Stimulated activated naive B cell treated with anti-CD40 and anti-IgM and Interleukin-4, amounts not matched to agents 10 μg/mL and 1 μg/mL and 100 μg/mL, for 72 hours (primary cell): ENCODE measurements at regions not wholly inside any gene's neighbourhood (a gene's known extent, or its start where the extent isn't known, plus 50 kb on each side); places are given as distances from the start of the nearest gene placed in this dataset.

Experiments
- ATAC-seq, 2 donors: fragments of 150-1000 bp; cut with Tn5 transposase; replicated peaks; 2 replicates each; pipeline ENCODE4 v1.10.0; 2021; ENCODE audit warnings: moderate library complexity in 1 of 2
- DNase-seq: peaks from one replicate; pipeline ENCODE4 v3.0.0; 2021
- H3K27ac Mint-ChIP-seq: one replicate; pipeline ENCODE4 v1.8.0; 2022; ENCODE audit warnings: mild to moderate bottlenecking, mixed read lengths
- H3K27me3 Mint-ChIP-seq, 2 donors: one replicate each; pipeline ENCODE4 v1.8.0; 2022; ENCODE audit warnings: mixed read lengths in 2 of 2
- H3K36me3 Mint-ChIP-seq, 2 donors: one replicate each; pipeline ENCODE4 v1.8.0; 2022; ENCODE audit warnings: mixed read lengths in 2 of 2, mild to moderate bottlenecking in 1 of 2
- H3K4me1 Mint-ChIP-seq, 2 donors: one replicate each; pipeline ENCODE4 v1.8.0; 2022; ENCODE audit warnings: mixed read lengths in 2 of 2, mild to moderate bottlenecking in 1 of 2
- H3K4me3 Mint-ChIP-seq, 2 donors: one replicate each; pipeline ENCODE4 v1.8.0; 2022; ENCODE audit warnings: mild to moderate bottlenecking in 2 of 2, mixed read lengths in 2 of 2, moderate library complexity in 1 of 2
- H3K9me3 Mint-ChIP-seq, 2 donors: one replicate each; pipeline ENCODE4 v1.8.0; 2022; ENCODE audit warnings: mixed read lengths in 2 of 2, mild to moderate bottlenecking in 1 of 2

DNA sequence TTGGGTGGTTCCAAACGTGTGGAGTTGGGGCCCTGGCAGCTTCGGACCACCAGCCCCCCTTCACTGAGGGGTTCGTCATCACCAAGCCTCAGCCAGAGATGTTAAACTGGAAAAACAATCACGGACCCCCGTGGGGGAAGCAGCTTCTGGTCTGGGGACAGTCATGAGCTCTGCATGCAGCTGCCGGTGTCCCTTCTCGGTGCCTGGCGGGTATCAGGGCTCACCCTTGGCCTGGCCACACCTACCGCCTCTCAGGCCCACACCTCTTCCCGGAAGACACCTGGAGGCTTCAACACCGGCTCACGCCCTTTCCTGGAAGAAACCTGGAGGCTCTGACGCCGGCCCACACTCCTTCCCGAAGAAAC is 77.8 kb upstream of the BHLHE23 start:
- no peak for DNase-seq
- no peaks in the 10 kb centered on the region for H3K4me1 Mint-ChIP-seq
- ATAC-seq = no peak
- H3K4me3 Mint-ChIP-seq = no peak overlapping the region
- peaks cover 46 to 61% of the 10 kb centered on the region in 2 donors for H3K27me3 Mint-ChIP-seq
- H3K9me3 Mint-ChIP-seq = peaks cover 4 to 7% of the 10 kb centered on the region in 2 donors
- no peaks in the 10 kb centered on the region for H3K36me3 Mint-ChIP-seq
- no peak overlapping the region for H3K27ac Mint-ChIP-seq

- peaks cover 50 to 64% of the 10 kb centered on the region in 2 donors for H3K27me3 Mint-ChIP-seq
- no peak overlapping the region for H3K4me3 Mint-ChIP-seq
- DNase-seq (no peak), ATAC-seq (no peak)
- H3K36me3 Mint-ChIP-seq = no peaks in the 10 kb centered on the region
- H3K27ac Mint-ChIP-seq = no peak overlapping the region
- H3K4me1 Mint-ChIP-seq = no peaks in the 10 kb centered on the region
- H3K9me3 Mint-ChIP-seq = peaks cover 8 to 13% of the 10 kb centered on the region in 2 donors
Measured at GRCh38 chr20:63083831-63084562, 77.2 kb upstream of the BHLHE23 start.

DNA sequence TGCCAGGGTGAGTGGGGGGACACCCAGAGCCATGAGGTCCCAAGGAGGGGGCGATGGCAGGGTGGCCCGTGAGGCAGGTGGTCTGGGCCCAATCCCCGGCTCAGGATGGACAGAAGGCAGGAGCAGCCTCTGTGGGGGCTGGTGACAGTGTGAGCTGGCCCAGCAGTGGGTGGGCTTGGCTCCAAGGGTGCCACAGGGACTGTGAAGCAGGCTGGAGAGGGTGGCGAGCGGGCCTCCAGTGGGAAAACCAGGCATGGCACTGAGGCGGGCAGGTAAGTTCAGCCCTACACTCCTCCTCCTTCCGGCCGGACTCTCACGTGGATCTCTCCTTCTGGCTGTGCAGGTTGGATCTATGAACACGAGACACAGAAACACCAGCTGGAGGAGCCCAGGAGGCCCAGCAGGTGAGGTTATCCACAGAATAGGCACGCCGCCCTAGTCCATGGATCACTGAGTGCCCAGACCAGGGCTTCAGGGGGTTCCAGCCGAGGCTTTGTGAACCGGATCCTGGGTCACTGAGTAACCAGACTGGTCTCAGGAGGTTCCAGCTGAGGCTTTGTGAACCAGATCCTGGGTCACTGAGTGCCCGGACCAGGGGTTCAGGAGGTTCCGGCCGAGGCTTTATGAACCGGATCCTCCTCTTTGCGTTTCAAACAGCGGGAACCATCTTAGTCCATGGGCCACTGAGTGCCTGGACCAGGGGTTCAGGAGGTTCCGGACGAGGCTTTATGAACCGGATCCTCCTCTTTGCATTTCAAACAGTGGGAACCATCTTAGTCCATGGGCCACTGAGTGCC is 76.4 kb upstream of the BHLHE23 start:
- H3K4me3 Mint-ChIP-seq = no peak overlapping the region
- H3K36me3 Mint-ChIP-seq = no peaks in the 10 kb centered on the region
- H3K4me1 Mint-ChIP-seq = no peaks in the 10 kb centered on the region
- ATAC-seq (no peak), DNase-seq (no peak)
- H3K9me3 Mint-ChIP-seq = peaks cover 13 to 20% of the 10 kb centered on the region in 2 donors
- peaks cover 48 to 63% of the 10 kb centered on the region in 2 donors for H3K27me3 Mint-ChIP-seq
- no peak overlapping the region for H3K27ac Mint-ChIP-seq

- Mint-ChIP-seq H3K27me3 (peaks cover 42 to 59% of the 10 kb centered on the region in 2 donors), H3K36me3 (peaks cover 0 to 1% of the 10 kb centered on the region in 2 donors), H3K9me3 (peaks cover 15 to 23% of the 10 kb centered on the region in 2 donors), H3K4me3 (no peak overlapping the region), H3K4me1 (no peaks in the 10 kb centered on the region), H3K27ac (no peak overlapping the region)
- DNase-seq (no peak), ATAC-seq (no peak)
Measured at GRCh38 chr20:63082308-63082938, 75.7 kb upstream of the BHLHE23 start.

- H3K36me3 Mint-ChIP-seq = peaks cover 0 to 2% of the 10 kb centered on the region in 2 donors
- no peak for DNase-seq
- H3K9me3 Mint-ChIP-seq = peaks cover 17 to 25% of the 10 kb centered on the region in 2 donors
- ATAC-seq = no peak
- no peaks in the 10 kb centered on the region for H3K4me1 Mint-ChIP-seq
- H3K27me3 Mint-ChIP-seq = peaks cover 43 to 56% of the 10 kb centered on the region in 2 donors
- no peak overlapping the region for H3K27ac Mint-ChIP-seq
- H3K4me3 Mint-ChIP-seq = no peak overlapping the region
Measured at GRCh38 chr20:63081831-63082230, 75.1 kb upstream of the BHLHE23 start.

DNA sequence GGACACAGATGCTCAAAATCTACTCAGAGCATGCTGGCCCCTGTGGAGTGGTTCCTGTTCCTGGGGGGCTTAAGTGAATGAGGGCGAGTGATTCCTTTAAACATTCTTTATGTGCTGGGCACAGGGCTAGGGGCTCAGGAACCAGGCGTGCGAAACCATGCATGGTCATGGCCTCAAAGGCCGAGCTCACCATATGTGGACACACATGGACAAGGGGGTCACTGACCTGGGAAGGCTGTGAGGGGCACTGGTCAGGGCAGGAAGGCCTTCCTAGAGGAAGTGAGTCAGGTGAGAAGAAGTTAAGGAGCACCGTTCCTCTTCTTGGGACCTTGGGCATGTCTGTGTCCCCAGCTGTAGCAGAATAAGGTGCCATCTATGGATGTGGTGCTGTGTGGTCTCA is 74.6 kb upstream of the BHLHE23 start:
- DNase-seq (no peak), ATAC-seq (no peak)
- H3K9me3 Mint-ChIP-seq = peaks cover 21 to 28% of the 10 kb centered on the region in 2 donors
- peaks cover 48 to 52% of the 10 kb centered on the region in 2 donors for H3K27me3 Mint-ChIP-seq
- no peak overlapping the region for H3K27ac Mint-ChIP-seq
- H3K36me3 Mint-ChIP-seq = peaks cover 0 to 3% of the 10 kb centered on the region in 2 donors
- no peak overlapping the region for H3K4me3 Mint-ChIP-seq
- no peaks in the 10 kb centered on the region for H3K4me1 Mint-ChIP-seq

- DNase-seq = no peak
Measured at GRCh38 chr20:63080811-63081210, 74.0 kb upstream of the BHLHE23 start.

DNA sequence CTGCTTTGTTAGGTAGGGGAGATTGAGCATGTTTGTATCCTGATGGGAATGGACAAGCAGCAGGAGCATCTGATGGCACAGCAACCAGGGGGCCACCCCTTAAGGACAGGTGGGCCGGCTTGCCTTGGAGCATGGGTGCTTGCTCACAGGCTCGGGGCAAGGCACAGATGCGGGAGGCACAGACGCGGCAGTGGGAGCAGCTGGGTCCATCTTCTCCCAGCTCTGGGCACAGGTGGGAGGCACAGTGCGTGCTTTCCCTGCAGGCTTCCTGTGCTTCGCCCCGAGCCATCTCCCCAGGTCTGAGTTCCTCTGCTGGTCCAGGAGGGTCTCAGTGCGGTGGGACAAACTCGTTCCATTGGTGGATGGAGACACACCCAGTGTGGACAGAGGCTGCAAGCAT is 73.6 kb upstream of the BHLHE23 start:
- no peak for ATAC-seq
- peaks cover 48% of the 10 kb centered on the region in 2 donors for H3K27me3 Mint-ChIP-seq
- H3K36me3 Mint-ChIP-seq = peaks cover 0 to 6% of the 10 kb centered on the region in 2 donors

More at GRCh38 chr20:63080811-63081210, 74.0 kb upstream of the BHLHE23 start:
- H3K4me1 Mint-ChIP-seq = no peaks in the 10 kb centered on the region
- no peak overlapping the region for H3K4me3 Mint-ChIP-seq
- no peak for ATAC-seq
- no peak overlapping the region for H3K27ac Mint-ChIP-seq
- H3K36me3 Mint-ChIP-seq = peaks cover 0 to 6% of the 10 kb centered on the region in 2 donors
- H3K27me3 Mint-ChIP-seq = peaks cover 50 to 52% of the 10 kb centered on the region in 2 donors
- peaks cover 23 to 32% of the 10 kb centered on the region in 2 donors for H3K9me3 Mint-ChIP-seq

GRCh38 chr20:63079971-63080370 is 73.2 kb upstream of the BHLHE23 start:
- Mint-ChIP-seq H3K4me3 (no peak overlapping the region), H3K36me3 (peaks cover 0 to 6% of the 10 kb centered on the region in 2 donors), H3K27me3 (peaks cover 46 to 49% of the 10 kb centered on the region in 2 donors), H3K4me1 (no peaks in the 10 kb centered on the region), H3K27ac (no peak overlapping the region), H3K9me3 (peaks cover 25 to 32% of the 10 kb centered on the region in 2 donors)
- no peak for DNase-seq
- no peak for ATAC-seq

More for the DNA sequence above, 73.6 kb upstream of the BHLHE23 start:
- H3K27ac Mint-ChIP-seq = no peak overlapping the region
- H3K4me1 Mint-ChIP-seq = no peaks in the 10 kb centered on the region
- DNase-seq = no peak
- peaks cover 25 to 32% of the 10 kb centered on the region in 2 donors for H3K9me3 Mint-ChIP-seq
- no peak overlapping the region for H3K4me3 Mint-ChIP-seq

DNA sequence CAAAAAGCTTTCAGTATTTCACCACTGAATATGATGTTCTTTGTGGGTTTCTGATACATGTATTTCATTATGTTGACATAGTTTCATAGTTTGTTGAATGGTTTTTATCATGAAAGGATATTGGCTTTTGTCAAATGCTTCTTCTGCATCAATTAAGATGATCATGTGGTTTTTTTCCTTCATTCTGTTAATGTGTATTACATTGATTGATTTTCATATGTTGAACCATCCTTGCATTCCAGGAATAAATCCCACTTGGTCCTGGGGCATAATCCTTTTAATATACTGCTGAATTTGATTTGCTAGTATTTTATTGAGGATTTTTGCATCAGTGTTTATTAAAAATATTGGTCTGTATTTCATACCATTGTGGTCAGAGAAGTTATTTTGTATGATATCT is 70.9 kb upstream of the BHLHE23 start:
- ATAC-seq = no peak
- Mint-ChIP-seq H3K4me1 (peaks cover 0 to 3% of the 10 kb centered on the region in 2 donors), H3K4me3 (no peak overlapping the region), H3K9me3 (peaks cover 27 to 32% of the 10 kb centered on the region in 2 donors), H3K27ac (no peak overlapping the region), H3K36me3 (peaks cover 0 to 6% of the 10 kb centered on the region in 2 donors), H3K27me3 (peaks cover 58 to 62% of the 10 kb centered on the region in 2 donors)
- DNase-seq = no peak

GRCh38 chr20:63076421-63076820 is 69.7 kb upstream of the BHLHE23 start:
- DNase-seq = no peak
- no peak for ATAC-seq
- peaks cover 27 to 32% of the 10 kb centered on the region in 2 donors for H3K9me3 Mint-ChIP-seq
- H3K27ac Mint-ChIP-seq = no peak overlapping the region
- peaks cover 0 to 6% of the 10 kb centered on the region in 2 donors for H3K36me3 Mint-ChIP-seq
- H3K27me3 Mint-ChIP-seq = peaks cover 51 to 57% of the 10 kb centered on the region in 2 donors
- no peak overlapping the region for H3K4me3 Mint-ChIP-seq
- peaks cover 0 to 3% of the 10 kb centered on the region in 2 donors for H3K4me1 Mint-ChIP-seq

DNA sequence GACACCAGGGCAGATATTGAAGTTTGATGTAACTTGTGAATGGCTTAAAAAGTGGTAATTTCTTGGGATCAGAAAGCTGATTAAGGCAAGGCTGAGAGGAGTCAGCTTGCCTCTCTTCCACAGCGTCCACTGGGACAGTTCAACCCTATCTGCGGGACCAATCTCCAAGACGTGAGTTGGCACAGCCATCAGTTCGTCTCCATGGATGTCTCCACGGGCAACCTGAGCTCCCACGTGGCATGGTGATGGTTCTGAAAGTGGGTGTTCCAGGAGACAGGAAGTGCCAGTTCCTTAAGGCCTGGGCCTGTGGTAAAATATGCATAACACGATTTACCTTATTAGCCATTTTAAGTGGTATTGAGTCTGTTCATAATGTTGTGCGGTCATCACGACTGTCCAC is 67.9 kb upstream of the BHLHE23 start:
- Mint-ChIP-seq H3K36me3 (peaks cover 2 to 6% of the 10 kb centered on the region in 2 donors), H3K27me3 (peaks cover 51 to 56% of the 10 kb centered on the region in 2 donors), H3K4me1 (peaks cover 3 to 5% of the 10 kb centered on the region in 2 donors), H3K4me3 (no peak overlapping the region), H3K27ac (no peak overlapping the region), H3K9me3 (peaks cover 23 to 25% of the 10 kb centered on the region in 2 donors)
- ATAC-seq (no peak), DNase-seq (no peak)

- peaks cover 51 to 56% of the 10 kb centered on the region in 2 donors for H3K27me3 Mint-ChIP-seq
- no peak overlapping the region for H3K27ac Mint-ChIP-seq
- H3K9me3 Mint-ChIP-seq = peaks cover 19 to 21% of the 10 kb centered on the region in 2 donors
- peaks cover 2 to 6% of the 10 kb centered on the region in 2 donors for H3K36me3 Mint-ChIP-seq
- no peak for ATAC-seq
- no peak overlapping the region for H3K4me3 Mint-ChIP-seq
- peaks cover 3 to 5% of the 10 kb centered on the region in 2 donors for H3K4me1 Mint-ChIP-seq
- DNase-seq = no peak
Measured at GRCh38 chr20:63074182-63074581, 67.4 kb upstream of the BHLHE23 start.

GRCh38 chr20:63073738-63074065 is 66.9 kb upstream of the BHLHE23 start:
- peaks cover 17 to 19% of the 10 kb centered on the region in 2 donors for H3K9me3 Mint-ChIP-seq
- H3K4me1 Mint-ChIP-seq = peaks cover 3 to 5% of the 10 kb centered on the region in 2 donors
- no peak for DNase-seq
- H3K36me3 Mint-ChIP-seq = peaks cover 2 to 6% of the 10 kb centered on the region in 2 donors
- H3K4me3 Mint-ChIP-seq = no peak overlapping the region
- no peak for ATAC-seq
- H3K27ac Mint-ChIP-seq = no peak overlapping the region
- peaks cover 51 to 61% of the 10 kb centered on the region in 2 donors for H3K27me3 Mint-ChIP-seq
